ENCODE measurements at regions not wholly inside any gene's neighbourhood (a gene's known extent, or its start where the extent isn't known, plus 50 kb on each side); places are given as distances from the start of the nearest gene placed in this dataset.
"Not testable (repeated sequence)": the region's sequence is repeated elsewhere in the genome, so short reads cannot be mapped to it uniquely, and the experiment has no call there.

- H3K4me1 ChIP-seq; H3K27me3 ChIP-seq (ENCODE audit: low read depth); in situ Hi-C loops (cut with MboI; ENCODE audit: low sequenced_read_pairs); H3K4me3 ChIP-seq; H3K9me3 ChIP-seq; H3K36me3 ChIP-seq (replicated peaks): not testable (repeated sequence)
- peak in 1 of 2 experiments; percentile 23 for DNase-seq (ENCODE audit: low spot score in 2 of 2)
These were observed 86.1 kb upstream of the IKBKE start for GRCh38 chr1:206384029-206384807.

- in situ Hi-C loops (cut with MboI; ENCODE audit: low sequenced_read_pairs); H3K9me3 ChIP-seq; H3K4me3 ChIP-seq; H3K27me3 ChIP-seq (ENCODE audit: low read depth); H3K4me1 ChIP-seq; DNase-seq (ENCODE audit: low spot score in 2 of 2); H3K36me3 ChIP-seq (replicated peaks): not testable (repeated sequence)
These were observed 85.4 kb upstream of the IKBKE start for GRCh38 chr1:206384891-206385290.

GRCh38 chr1:206387631-206388030 is 82.6 kb upstream of the IKBKE start:
- H3K36me3 ChIP-seq (replicated peaks); H3K27me3 ChIP-seq (ENCODE audit: low read depth); in situ Hi-C loops (cut with MboI; ENCODE audit: low sequenced_read_pairs); DNase-seq (ENCODE audit: low spot score in 2 of 2); H3K9me3 ChIP-seq; H3K4me1 ChIP-seq; H3K4me3 ChIP-seq: not testable (repeated sequence)

GRCh38 chr1:206391903-206392302 is 78.4 kb upstream of the IKBKE start:
- H3K36me3 ChIP-seq (replicated peaks); H3K4me1 ChIP-seq; H3K27me3 ChIP-seq (ENCODE audit: low read depth); H3K9me3 ChIP-seq; in situ Hi-C loops (cut with MboI; ENCODE audit: low sequenced_read_pairs); DNase-seq (ENCODE audit: low spot score in 2 of 2); H3K4me3 ChIP-seq: not testable (repeated sequence)

GRCh38 chr1:206397501-206397900 is 72.8 kb upstream of the IKBKE start:
- H3K27me3 ChIP-seq (ENCODE audit: low read depth); H3K4me1 ChIP-seq; H3K4me3 ChIP-seq; H3K9me3 ChIP-seq; DNase-seq (ENCODE audit: low spot score in 2 of 2); H3K36me3 ChIP-seq (replicated peaks); in situ Hi-C loops (cut with MboI; ENCODE audit: low sequenced_read_pairs): not testable (repeated sequence)

GRCh38 chr1:206398261-206398660 is 72.0 kb upstream of the IKBKE start:
- H3K4me3 ChIP-seq; in situ Hi-C loops (cut with MboI; ENCODE audit: low sequenced_read_pairs); H3K4me1 ChIP-seq; H3K27me3 ChIP-seq (ENCODE audit: low read depth); H3K9me3 ChIP-seq; H3K36me3 ChIP-seq (replicated peaks); DNase-seq (ENCODE audit: low spot score in 2 of 2): not testable (repeated sequence)

- H3K27me3 ChIP-seq (ENCODE audit: low read depth); DNase-seq (ENCODE audit: low spot score in 2 of 2); H3K36me3 ChIP-seq (replicated peaks); H3K9me3 ChIP-seq; in situ Hi-C loops (cut with MboI; ENCODE audit: low sequenced_read_pairs); H3K4me3 ChIP-seq; H3K4me1 ChIP-seq: not testable (repeated sequence)
These were observed 66.5 kb upstream of the IKBKE start for GRCh38 chr1:206403612-206404307.

- DNase-seq (ENCODE audit: low spot score in 2 of 2); in situ Hi-C loops (cut with MboI; ENCODE audit: low sequenced_read_pairs); H3K4me1 ChIP-seq; H3K4me3 ChIP-seq; H3K27me3 ChIP-seq (ENCODE audit: low read depth); H3K36me3 ChIP-seq (replicated peaks); H3K9me3 ChIP-seq: not testable (repeated sequence)
These were observed 65.8 kb upstream of the IKBKE start for GRCh38 chr1:206404309-206405027.

GRCh38 chr1:206405282-206405681 is 65.0 kb upstream of the IKBKE start:
- H3K27me3 ChIP-seq (ENCODE audit: low read depth); H3K4me1 ChIP-seq; H3K9me3 ChIP-seq; H3K4me3 ChIP-seq; DNase-seq (ENCODE audit: low spot score in 2 of 2); in situ Hi-C loops (cut with MboI; ENCODE audit: low sequenced_read_pairs); H3K36me3 ChIP-seq (replicated peaks): not testable (repeated sequence)

GRCh38 chr1:206408371-206409288 is 61.6 kb upstream of the IKBKE start:
- H3K4me3 ChIP-seq; H3K36me3 ChIP-seq (replicated peaks); DNase-seq (ENCODE audit: low spot score in 2 of 2); H3K27me3 ChIP-seq (ENCODE audit: low read depth); in situ Hi-C loops (cut with MboI; ENCODE audit: low sequenced_read_pairs); H3K4me1 ChIP-seq; H3K9me3 ChIP-seq: not testable (repeated sequence)

- in situ Hi-C loops (cut with MboI; ENCODE audit: low sequenced_read_pairs): no loop called here
- Histone ChIP-seq H3K27me3 (ENCODE audit: low read depth) (no peaks in the 10 kb centered on the region), H3K4me1 (no peaks in the 10 kb centered on the region), H3K36me3 (replicated peaks) (peaks cover 3% of the 10 kb centered on the region; the same call in 1 of the 2 replicates), H3K9me3 (no peaks in the 10 kb centered on the region), H3K4me3 (no peak overlapping the region)
- DNase-seq (ENCODE audit: low spot score in 2 of 2): no peak
These were observed 59.0 kb upstream of the IKBKE start for GRCh38 chr1:206411321-206411720.

GRCh38 chr1:206415942-206416341 is 54.3 kb upstream of the IKBKE start:
- no peaks in the 10 kb centered on the region for H3K4me1 ChIP-seq
- no peaks in the 10 kb centered on the region for H3K27me3 ChIP-seq (ENCODE audit: low read depth)
- H3K36me3 ChIP-seq (replicated peaks): peaks cover 14% of the 10 kb centered on the region
- no peak overlapping the region for H3K4me3 ChIP-seq
- H3K9me3 ChIP-seq: no peaks in the 10 kb centered on the region
- no peak for DNase-seq (ENCODE audit: low spot score in 2 of 2)
- in situ Hi-C loops (cut with MboI; ENCODE audit: low sequenced_read_pairs): no loop called here

GRCh38 chr1:206417774-206418614 is 52.3 kb upstream of the IKBKE start:
- no peaks in the 10 kb centered on the region for H3K27me3 ChIP-seq (ENCODE audit: low read depth)
- peak in 1 of 2 experiments; percentile 16 for DNase-seq (ENCODE audit: low spot score in 2 of 2)
- H3K4me1 ChIP-seq: no peaks in the 10 kb centered on the region
- peaks cover 14% of the 10 kb centered on the region for H3K36me3 ChIP-seq (replicated peaks)
- H3K9me3 ChIP-seq: no peaks in the 10 kb centered on the region
- no peak overlapping the region for H3K4me3 ChIP-seq
- in situ Hi-C loops (cut with MboI; ENCODE audit: low sequenced_read_pairs): no loop called here
